Endothelial cell of umbilical vein (primary cell): ENCODE measurements at regions not wholly inside any gene's neighbourhood (a gene's known extent, or its start where the extent isn't known, plus 50 kb on each side); places are given as distances from the start of the nearest gene placed in this dataset.

Experiments
- BruUV-seq: library from RNA; stranded (reverse); fragments of 400-500 nt; replicated peaks from 2 replicates; lab custom pipeline; 2021; lab: Mats Ljungman, UMichigan
- CTCF ChIA-PET: fragments of 300-600, 350-600 bp; sonication (Branson Sonifier 250); formaldehyde crosslinking; loops from one replicate; lab custom pipeline; 2021; ENCODE audit warnings: antibody characterized with exemption, inconsistent platforms; lab: Charles Lee
- POLR2A ChIA-PET: fragments of 300-600, 350-600 bp; sonication (Branson Sonifier 250); formaldehyde crosslinking; loops from one replicate; lab custom pipeline; 2021; ENCODE audit warnings: antibody characterized with exemption, inconsistent platforms; lab: Charles Lee
- DNase-seq: peaks from one replicate; pipeline ENCODE4 v3.0.0-alpha.2; 2011; ENCODE audit warnings: low read depth, low spot score
- FAIRE-seq: peaks from 2 replicates; lab custom pipeline; 2011; peaks lifted over from hg19 to GRCh38; lab: Jason Lieb, UNC
- H2AFZ ChIP-seq: 2 replicates; pipeline ENCODE4 v1.6.0; 2012; ENCODE audit warnings: low read depth, low read length, control low read depth, inconsistent platforms
- H3K27ac ChIP-seq: 2 replicates; pipeline ENCODE4 v1.5.1; 2011; ENCODE audit warnings: low read depth, mild to moderate bottlenecking, control low read depth, low read length, moderate library complexity; ENCODE audit not compliant: insufficient read depth
- H3K27me3 ChIP-seq, 2 experiments: 2 replicates each; pipeline versions ENCODE4 v1.6.0 to v1.6.1; 2011; ENCODE audit warnings: low read length in 2 of 2, mixed read lengths in 1 of 2; ENCODE audit not compliant: control insufficient read depth in 2 of 2, insufficient read depth in 2 of 2
- H3K36me3 ChIP-seq, 2 experiments: 2 replicates in 1 of 2; 3 replicates in 1 of 2; pipeline ENCODE4 v1.5.1; 2011; ENCODE audit warnings: low read length in 2 of 2, mild to moderate bottlenecking in 1 of 2, moderate library complexity in 1 of 2; ENCODE audit not compliant: control insufficient read depth in 2 of 2, insufficient read depth in 2 of 2; ENCODE audit errors: extremely low read depth in 1 of 2
- H3K4me1 ChIP-seq: 3 replicates; pipeline ENCODE4 v1.5.1; 2011; ENCODE audit warnings: mild to moderate bottlenecking, low read length; ENCODE audit not compliant: control insufficient read depth, insufficient read depth; ENCODE audit errors: extremely low read depth
- H3K4me2 ChIP-seq: 2 replicates; pipeline ENCODE4 v1.6.1; 2011; ENCODE audit warnings: low read length, control low read depth, mixed read lengths; ENCODE audit not compliant: insufficient read depth
- H3K4me3 ChIP-seq, 3 experiments: fragments of 200-600 bp in 1 of 3; sonication (generic), shearing (Covaris generic) in 1 of 3; replicated peaks in 1 of 3; 2 replicates each; pipeline ENCODE4 v1.5.1; 2011 to 2016; ENCODE audit warnings: control low read depth in 3 of 3, low read length in 3 of 3, mild to moderate bottlenecking in 2 of 3, inconsistent platforms in 1 of 3, low read depth in 1 of 3, moderate library complexity in 1 of 3; ENCODE audit not compliant: insufficient read depth in 1 of 3
- H3K79me2 ChIP-seq: 2 replicates; pipeline ENCODE4 v1.6.0; 2012; ENCODE audit warnings: low read length, inconsistent platforms; ENCODE audit not compliant: control insufficient read depth, insufficient read depth
- H3K9ac ChIP-seq: replicated peaks from 2 replicates; pipeline ENCODE3; 2011; ENCODE audit warnings: low read length, control low read depth; ENCODE audit not compliant: insufficient read depth; ENCODE audit errors: extremely low read depth
- H3K9me1 ChIP-seq: replicated peaks from 3 replicates; pipeline ENCODE4 v1.6.0; 2011; ENCODE audit warnings: mild to moderate bottlenecking, low read length; ENCODE audit not compliant: control insufficient read depth, insufficient read depth; ENCODE audit errors: extremely low read depth
- H3K9me3 ChIP-seq: replicated peaks from 2 replicates; pipeline ENCODE4 v1.5.1; 2012; ENCODE audit warnings: low read length, inconsistent platforms; ENCODE audit not compliant: control insufficient read depth, insufficient read depth
- H4K20me1 ChIP-seq: replicated peaks from 2 replicates; pipeline ENCODE3; 2011; ENCODE audit warnings: mild to moderate bottlenecking, low read length; ENCODE audit not compliant: control insufficient read depth, insufficient read depth; ENCODE audit errors: extremely low read depth
- EZH2 ChIP-seq: IDR thresholded peaks from 2 replicates; pipeline ENCODE4 v1.6.1; 2012; ENCODE audit warnings: borderline replicate concordance, low read depth, mild to moderate bottlenecking, moderate library complexity, low read length, inconsistent platforms; ENCODE audit not compliant: severe bottlenecking
- FOS ChIP-seq: IDR thresholded peaks from 2 replicates; pipeline ENCODE4 v1.6.1; 2011; ENCODE audit warnings: mild to moderate bottlenecking, low read length, moderate library complexity, borderline replicate concordance; ENCODE audit not compliant: insufficient read depth
- GATA2 ChIP-seq: IDR thresholded peaks from 2 replicates; pipeline ENCODE4 v1.7.0; 2011; ENCODE audit warnings: low read depth, mild to moderate bottlenecking, moderate library complexity, mixed read lengths, low read length; ENCODE audit not compliant: insufficient read length, insufficient read depth
- JUN ChIP-seq: IDR thresholded peaks from 2 replicates; pipeline ENCODE4 v1.6.1; 2011; ENCODE audit warnings: borderline replicate concordance, low read depth; ENCODE audit not compliant: insufficient read length, insufficient read depth
- MYC ChIP-seq: IDR thresholded peaks from one replicate; pipeline ENCODE4 v1.6.1; 2011; ENCODE audit warnings: mild to moderate bottlenecking, low read depth, low read length
- POLR2A ChIP-seq: IDR thresholded peaks from 2 replicates; pipeline ENCODE4 v1.6.1; 2012; ENCODE audit warnings: low read depth, mild to moderate bottlenecking, control low read depth, low read length
- POLR2AphosphoS5 ChIP-seq: IDR thresholded peaks from 2 replicates; pipeline ENCODE4 v1.6.1; 2012; ENCODE audit warnings: low read depth, mild to moderate bottlenecking, control low read depth, low read length, moderate library complexity; ENCODE audit not compliant: insufficient read depth
- dilution Hi-C: fragments of 300-500 bp; cut with MboI; formaldehyde crosslinking; loops from one replicate; pipeline ENCODE4 v1.15.0; 2019; ENCODE audit warnings: low sequenced_read_pairs; ENCODE audit not compliant: extremely low pct_ligation_motif_present
- intact Hi-C: fragments of 100-400 bp; cut with micrococcal nuclease; formaldehyde crosslinking; loops from one replicate; pipeline ENCODE4 v1.10.0; 2022
- TF ChIP-seq, protein P1 (sequence below), 2 donors: IDR thresholded peaks; 1 replicate in 1 of 2; 2 replicates in 1 of 2; pipeline ENCODE4 v1.5.1; 2011; ENCODE audit warnings: low read length in 2 of 2, mild to moderate bottlenecking in 2 of 2, moderate library complexity in 2 of 2, control low read depth in 1 of 2, inconsistent platforms in 1 of 2, low read depth in 1 of 2; ENCODE audit not compliant: insufficient read depth in 1 of 2; ENCODE audit errors: extremely low read depth in 1 of 2

DNA sequence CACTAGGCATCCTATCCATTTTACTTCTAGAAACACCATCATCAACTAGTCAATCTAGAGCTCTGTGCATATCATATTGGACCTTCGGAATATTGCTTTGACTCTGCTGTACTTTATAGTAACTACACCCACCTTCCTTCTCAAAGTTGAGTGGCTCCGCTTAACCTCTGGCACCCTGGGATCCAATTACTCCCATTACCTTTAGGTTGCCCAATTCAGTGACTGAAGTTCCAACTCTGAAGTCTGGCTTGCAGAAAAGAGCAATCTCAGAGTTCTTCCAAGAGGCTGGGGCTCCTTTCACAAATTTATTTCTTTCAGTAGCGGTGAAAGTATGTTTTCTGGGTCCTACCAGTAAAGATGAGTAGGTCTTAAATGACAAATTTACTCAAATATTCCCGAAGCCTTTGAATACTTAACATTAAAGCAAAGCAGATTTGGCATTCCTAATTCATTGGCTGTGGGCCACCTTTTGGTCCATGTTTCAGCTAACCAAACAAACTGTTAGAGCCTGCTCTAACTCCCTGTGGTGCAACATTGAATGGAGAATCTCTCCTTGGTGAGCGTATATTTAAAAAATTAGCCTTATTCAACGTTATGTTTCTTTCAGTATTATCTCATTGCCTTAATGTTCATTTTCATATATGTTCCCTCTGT, 1215.8 kb downstream of the RAPGEF2 start:
- H3K9me1 ChIP-seq = no peaks in the 10 kb centered on the region
- no peak overlapping the region for H3K4me3 ChIP-seq
- intact Hi-C loops (no loop called here), dilution Hi-C loops (no loop called here)
- ChIA-PET CTCF (no interaction called here), POLR2A (no interaction called here)
- no peak for DNase-seq
- H3K4me1 ChIP-seq = no peaks in the 10 kb centered on the region
- no peaks in the 10 kb centered on the region for H3K27me3 ChIP-seq
- no peaks in the 10 kb centered on the region for H3K36me3 ChIP-seq
- H3K4me2 ChIP-seq = no peak overlapping the region
- no peak overlapping the region for H2AFZ ChIP-seq
- H3K27ac ChIP-seq = no peak overlapping the region
- no peaks in the 10 kb centered on the region for H4K20me1 ChIP-seq
- H3K79me2 ChIP-seq = no peaks in the 10 kb centered on the region
- H3K9ac ChIP-seq = no peak overlapping the region
- no TSS peak for BruUV-seq
- H3K9me3 ChIP-seq = no peaks in the 10 kb centered on the region
- FAIRE-seq = no peak
- TF ChIP-seq POLR2A (no peak), POLR2AphosphoS5 (no peak), GATA2 (no peak), EZH2 (no peak), JUN (no peak), MYC (no peak), FOS (no peak)
- TF ChIP-seq, protein P1, sequence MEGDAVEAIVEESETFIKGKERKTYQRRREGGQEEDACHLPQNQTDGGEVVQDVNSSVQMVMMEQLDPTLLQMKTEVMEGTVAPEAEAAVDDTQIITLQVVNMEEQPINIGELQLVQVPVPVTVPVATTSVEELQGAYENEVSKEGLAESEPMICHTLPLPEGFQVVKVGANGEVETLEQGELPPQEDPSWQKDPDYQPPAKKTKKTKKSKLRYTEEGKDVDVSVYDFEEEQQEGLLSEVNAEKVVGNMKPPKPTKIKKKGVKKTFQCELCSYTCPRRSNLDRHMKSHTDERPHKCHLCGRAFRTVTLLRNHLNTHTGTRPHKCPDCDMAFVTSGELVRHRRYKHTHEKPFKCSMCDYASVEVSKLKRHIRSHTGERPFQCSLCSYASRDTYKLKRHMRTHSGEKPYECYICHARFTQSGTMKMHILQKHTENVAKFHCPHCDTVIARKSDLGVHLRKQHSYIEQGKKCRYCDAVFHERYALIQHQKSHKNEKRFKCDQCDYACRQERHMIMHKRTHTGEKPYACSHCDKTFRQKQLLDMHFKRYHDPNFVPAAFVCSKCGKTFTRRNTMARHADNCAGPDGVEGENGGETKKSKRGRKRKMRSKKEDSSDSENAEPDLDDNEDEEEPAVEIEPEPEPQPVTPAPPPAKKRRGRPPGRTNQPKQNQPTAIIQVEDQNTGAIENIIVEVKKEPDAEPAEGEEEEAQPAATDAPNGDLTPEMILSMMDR (IDR thresholded peaks at IDR 0.05; ENCODE audit: extremely low read depth in 1 of 2, insufficient read depth in 1 of 2, low read depth in 1 of 2, low read length in 2 of 2) = no peak
